ENCODE measurements at regions not wholly inside any gene's neighbourhood (a gene's known extent, or its start where the extent isn't known, plus 50 kb on each side); places are given as distances from the start of the nearest gene placed in this dataset.

- TF ChIP-seq CTCF (IDR thresholded peaks at IDR 0.05): no peak
- TF ChIP-seq POLR2AphosphoS5 (IDR thresholded peaks at IDR 0.05): no peak
Observed at GRCh38 chr6:138663892-138664291, 109.7 kb upstream of the CCDC28A start.
